Mononuclear cell (primary cell): ENCODE measurements at regions not wholly inside any gene's neighbourhood (a gene's known extent, or its start where the extent isn't known, plus 50 kb on each side); places are given as distances from the start of the nearest gene placed in this dataset.

Source experiments
- H3K27me3 ChIP-seq: 2 replicates; pipeline ENCODE4 v1.6.0; 2011; ENCODE audit warnings: low read length, control low read depth; ENCODE audit not compliant: insufficient read depth
- H3K4me1 ChIP-seq: 2 replicates; pipeline ENCODE4 v1.5.1; 2011; ENCODE audit warnings: mild to moderate bottlenecking, low read length, control low read depth; ENCODE audit not compliant: insufficient read depth
- H3K4me3 ChIP-seq: 2 replicates; pipeline ENCODE4 v1.5.1; 2011; ENCODE audit warnings: mild to moderate bottlenecking, low read length, moderate library complexity
- H3K9me3 ChIP-seq: 2 replicates; pipeline ENCODE4 v1.5.1; 2011; ENCODE audit warnings: low read depth, mild to moderate bottlenecking, control low read depth, low read length

GRCh38 chr2:134201533-134201932 is 52.3 kb upstream of the MGAT5 start:
- no peaks in the 10 kb centered on the region for H3K27me3 ChIP-seq
- H3K4me1 ChIP-seq = peaks cover 35% of the 10 kb centered on the region
- H3K9me3 ChIP-seq = no peaks in the 10 kb centered on the region
- H3K4me3 ChIP-seq = no peak overlapping the region

- Histone ChIP-seq H3K9me3 (no peaks in the 10 kb centered on the region), H3K4me3 (no peak overlapping the region), H3K27me3 (no peaks in the 10 kb centered on the region), H3K4me1 (peaks cover 38% of the 10 kb centered on the region)
Observed at GRCh38 chr2:134202371-134202770, 51.5 kb upstream of the MGAT5 start.

- Histone ChIP-seq H3K4me1 (peaks cover 37% of the 10 kb centered on the region), H3K9me3 (no peaks in the 10 kb centered on the region), H3K4me3 (no peak overlapping the region), H3K27me3 (no peaks in the 10 kb centered on the region)
Observed at GRCh38 chr2:134203175-134203574, 50.7 kb upstream of the MGAT5 start.
